ENCODE measurements at regions not wholly inside any gene's neighbourhood (a gene's known extent, or its start where the extent isn't known, plus 50 kb on each side); places are given as distances from the start of the nearest gene placed in this dataset.
"Not testable (repeated sequence)": the region's sequence is repeated elsewhere in the genome, so short reads cannot be mapped to it uniquely, and the experiment has no call there.

DNA sequence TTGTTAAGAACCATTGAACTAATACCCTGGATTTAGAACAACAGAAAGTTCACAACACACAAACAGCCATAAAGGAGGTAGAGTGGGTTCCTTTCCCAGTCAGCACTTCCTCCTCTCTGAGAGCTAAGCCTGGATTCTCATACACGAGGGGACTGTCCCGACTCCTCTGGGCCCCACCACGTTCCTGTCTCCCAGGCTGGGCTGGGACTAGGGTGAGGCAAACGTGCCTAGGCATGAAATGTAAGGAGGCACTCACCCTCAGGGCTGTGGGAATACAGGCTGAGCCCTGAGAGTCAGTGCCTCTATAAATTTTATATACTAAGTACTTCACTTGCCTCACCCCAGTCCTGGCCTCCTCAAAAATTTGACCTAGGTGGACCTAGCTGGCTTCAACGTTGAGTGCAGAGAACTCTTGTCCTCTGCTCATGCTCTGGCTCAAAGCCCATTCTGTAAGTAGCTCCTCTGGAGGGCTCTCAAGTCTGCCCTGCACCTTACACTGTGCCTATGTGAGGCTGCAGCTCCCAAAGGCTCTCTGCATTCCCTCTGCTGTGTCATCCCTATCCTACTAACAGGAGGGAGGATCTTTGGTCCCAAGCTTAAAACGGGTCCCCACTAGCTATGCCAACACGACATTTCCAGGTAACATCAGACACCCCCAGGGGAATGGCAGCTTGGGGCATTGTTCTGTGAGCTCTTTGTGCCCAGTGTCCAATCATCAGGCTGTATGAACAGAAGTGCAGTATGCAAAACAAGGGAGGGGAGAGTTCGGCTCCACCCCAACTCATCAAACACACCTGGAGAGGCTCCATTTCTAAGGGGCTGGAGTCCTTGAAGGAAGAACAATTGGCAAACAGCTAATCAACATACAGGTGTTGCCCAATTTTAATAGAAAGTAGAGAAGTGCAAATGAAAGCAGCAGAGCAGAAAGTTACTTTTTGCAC, 233.2 kb downstream of the RPLP1 start:
- no peak for DNase-seq

- DNase-seq = no peak
Measured at GRCh38 chr15:69686626-69687025, 234.0 kb downstream of the RPLP1 start.

DNA sequence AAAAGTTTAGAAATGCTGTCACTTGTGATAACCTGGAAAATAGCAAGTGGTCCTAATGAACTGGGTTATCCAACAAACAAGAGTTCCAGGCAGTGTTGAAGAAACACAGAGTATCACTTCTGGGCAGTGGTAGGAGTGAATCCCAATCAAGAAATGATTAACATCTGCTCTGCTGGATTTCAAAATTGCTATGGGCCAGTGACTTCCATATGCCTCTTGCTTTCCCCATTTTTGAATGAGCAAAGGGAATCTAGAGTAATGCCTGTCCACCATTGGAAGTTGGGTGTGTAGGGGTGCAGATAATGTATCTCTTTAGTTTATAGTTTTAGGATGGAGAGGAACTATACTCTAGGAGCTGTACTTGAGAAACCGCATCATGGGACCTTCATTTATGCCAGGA, 236.5 kb downstream of the RPLP1 start:
- no peak for DNase-seq

DNA sequence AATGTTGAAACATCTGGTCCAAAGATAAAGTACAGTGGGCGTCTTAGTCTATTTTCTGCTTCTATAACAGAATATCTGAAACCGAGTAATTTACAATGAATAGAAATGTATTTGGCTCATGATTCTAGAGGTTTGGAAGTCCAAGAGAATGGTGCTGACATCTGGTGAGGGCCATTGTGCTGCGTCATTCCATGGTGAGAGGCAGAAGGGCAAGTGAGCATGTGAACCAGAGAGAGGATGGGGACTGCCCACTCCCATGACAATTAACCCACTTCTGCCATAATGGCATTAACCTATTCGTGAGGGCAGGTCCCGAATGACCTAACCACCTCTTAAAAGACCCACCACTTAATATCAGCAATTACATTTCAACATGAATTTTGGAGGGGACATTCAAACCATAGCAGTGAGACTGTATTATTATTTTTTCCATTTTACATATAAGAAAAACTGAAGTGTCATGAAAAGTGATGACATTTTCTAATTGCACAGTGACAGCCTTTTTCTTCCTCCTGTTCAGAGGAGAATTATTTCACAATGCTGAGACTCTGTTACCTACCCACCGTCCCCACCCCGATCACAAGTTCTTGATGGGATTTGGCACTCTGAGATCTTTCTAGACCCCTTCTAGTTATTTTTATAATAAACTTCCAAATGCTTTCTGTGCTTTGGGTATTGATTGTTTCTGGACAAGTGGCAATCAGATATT, 238.8 kb downstream of the RPLP1 start:
- no peak for DNase-seq

DNA sequence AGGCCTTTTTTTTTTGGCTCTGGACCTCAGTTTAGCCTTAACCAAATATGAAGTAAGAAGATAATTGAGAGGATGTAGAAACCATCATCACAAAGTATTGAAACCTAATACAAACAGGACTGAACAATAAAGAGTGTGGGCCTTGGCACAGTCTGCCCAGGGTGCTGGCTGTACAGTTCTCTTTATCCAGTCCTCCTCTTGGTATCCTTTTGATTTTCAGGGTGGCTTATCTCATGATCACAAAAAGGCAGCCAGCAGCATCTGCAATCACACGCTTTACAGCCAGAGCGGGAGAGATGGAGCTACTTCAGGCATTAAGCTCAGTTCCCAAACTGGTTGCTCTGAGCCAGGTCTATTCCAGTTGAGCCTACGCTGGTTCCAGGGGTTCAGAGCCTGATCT, 239.7 kb downstream of the RPLP1 start:
- no peak for DNase-seq

- DNase-seq = no peak
Measured at GRCh38 chr15:69693059-69693458, 240.4 kb downstream of the RPLP1 start.

DNA sequence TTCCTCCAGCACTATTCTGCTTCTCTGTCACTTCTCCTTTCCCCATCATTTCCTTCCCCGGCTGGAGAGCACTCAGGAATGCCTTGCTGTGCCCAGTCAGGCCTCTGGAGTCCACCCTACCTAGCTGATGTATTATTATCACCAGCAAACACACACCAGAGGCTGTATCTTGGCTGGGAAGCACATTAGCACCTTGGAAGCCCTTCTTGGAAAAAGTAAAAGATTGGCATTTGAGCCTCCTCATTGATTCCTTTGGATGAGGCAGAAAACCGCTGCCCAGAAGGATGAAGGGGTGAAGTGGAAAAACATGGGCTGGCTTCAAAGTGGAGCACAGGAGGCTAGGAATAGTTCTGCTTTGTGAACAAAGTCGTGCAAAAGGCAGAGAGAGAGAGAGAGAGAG, 244.3 kb downstream of the RPLP1 start:
- no peak for DNase-seq

- DNase-seq = no peak
Measured at GRCh38 chr15:69697916-69698315, 245.3 kb downstream of the RPLP1 start.

DNA sequence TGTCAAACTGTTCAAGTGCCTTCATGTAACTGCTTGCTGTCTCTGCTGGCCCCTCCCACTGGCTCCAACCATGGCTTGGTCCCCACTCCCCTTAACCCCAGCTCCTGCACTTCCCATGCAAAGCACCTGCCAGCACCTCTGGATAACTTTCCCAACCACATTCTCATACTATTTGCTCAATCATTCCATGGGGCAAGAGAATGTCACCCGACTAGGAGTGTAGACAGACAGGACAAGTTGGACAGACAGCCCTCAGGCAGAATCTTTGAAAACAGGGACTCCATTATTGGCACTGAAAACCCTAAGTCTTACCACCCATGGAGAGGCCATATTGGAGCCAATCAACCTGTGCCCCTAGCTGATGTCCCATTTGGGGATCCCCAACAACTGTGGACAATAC, 246.5 kb downstream of the RPLP1 start:
- DNase-seq = no peak

- no peak for DNase-seq
Measured at GRCh38 chr15:69700380-69700779, 247.8 kb downstream of the RPLP1 start.

DNA sequence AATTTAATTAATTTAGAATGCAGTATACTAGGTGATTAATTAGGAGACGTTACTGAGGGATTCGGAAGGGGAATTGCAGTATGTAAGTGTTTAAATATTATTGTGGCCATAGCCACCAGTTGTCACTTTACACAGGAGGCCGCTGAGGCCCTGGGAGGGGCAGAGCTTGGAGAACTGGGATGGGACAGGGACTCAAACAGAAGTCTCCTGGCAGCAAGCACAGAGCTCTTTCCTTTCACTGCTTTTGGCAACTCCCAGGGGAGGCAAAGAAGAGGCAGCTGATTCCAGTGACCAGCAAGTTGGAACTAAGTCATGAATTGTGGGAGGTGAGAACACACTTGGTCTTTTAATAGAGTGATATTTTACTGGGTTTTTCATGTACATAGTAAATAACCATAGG, 248.6 kb downstream of the RPLP1 start:
- DNase-seq = no peak

GRCh38 chr15:69703532-69704187, 251.0 kb downstream of the RPLP1 start:
- DNase-seq = no peak

- no peak for DNase-seq
Measured at GRCh38 chr15:69704229-69704628, 251.6 kb downstream of the RPLP1 start.

DNA sequence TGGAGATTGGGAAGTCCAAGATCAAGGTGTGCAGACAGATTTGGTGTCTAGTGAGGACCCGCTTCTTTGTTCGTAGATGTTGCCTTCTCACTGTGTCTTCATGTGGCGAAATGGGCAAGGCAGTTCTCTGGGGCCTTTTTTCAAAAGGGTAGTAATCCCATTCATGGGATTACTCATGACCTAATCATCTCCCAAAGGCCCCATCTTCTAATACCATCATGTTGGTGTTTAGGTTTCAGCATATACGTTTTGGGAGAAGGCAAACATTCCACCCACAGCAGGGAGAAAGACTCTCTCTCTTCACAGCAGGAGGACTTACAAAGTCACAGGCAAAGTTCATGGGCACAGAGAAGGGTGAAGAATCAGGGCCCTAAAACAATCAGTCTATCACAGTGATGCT, 252.1 kb downstream of the RPLP1 start:
- no peak for DNase-seq

- DNase-seq = no peak
Measured at GRCh38 chr15:69706353-69707097, 253.9 kb downstream of the RPLP1 start.

GRCh38 chr15:69707241-69707640, 254.6 kb downstream of the RPLP1 start:
- not testable (repeated sequence) for DNase-seq

GRCh38 chr15:69708436-69709122, 256.0 kb downstream of the RPLP1 start:
- not testable (repeated sequence) for DNase-seq

DNA sequence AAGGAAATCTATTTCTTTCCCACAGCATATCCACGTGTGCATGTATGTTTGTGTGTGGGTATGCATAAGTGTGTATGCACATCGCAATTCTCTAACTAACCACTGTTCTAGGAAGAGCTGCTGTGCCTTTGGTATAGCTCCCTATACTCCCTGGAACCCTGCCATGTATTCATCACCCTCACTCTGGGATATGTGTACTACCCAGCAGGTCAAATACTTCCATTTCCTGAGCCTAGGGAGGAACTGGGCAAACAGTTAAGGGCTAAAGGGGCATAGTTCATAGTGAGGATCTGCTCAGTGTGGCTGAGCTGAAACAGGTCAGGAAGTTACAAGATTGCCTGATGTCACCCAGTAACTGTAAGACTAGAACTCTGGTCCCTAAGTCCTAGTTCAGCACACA, 260.4 kb downstream of the RPLP1 start:
- no peak for DNase-seq

DNA sequence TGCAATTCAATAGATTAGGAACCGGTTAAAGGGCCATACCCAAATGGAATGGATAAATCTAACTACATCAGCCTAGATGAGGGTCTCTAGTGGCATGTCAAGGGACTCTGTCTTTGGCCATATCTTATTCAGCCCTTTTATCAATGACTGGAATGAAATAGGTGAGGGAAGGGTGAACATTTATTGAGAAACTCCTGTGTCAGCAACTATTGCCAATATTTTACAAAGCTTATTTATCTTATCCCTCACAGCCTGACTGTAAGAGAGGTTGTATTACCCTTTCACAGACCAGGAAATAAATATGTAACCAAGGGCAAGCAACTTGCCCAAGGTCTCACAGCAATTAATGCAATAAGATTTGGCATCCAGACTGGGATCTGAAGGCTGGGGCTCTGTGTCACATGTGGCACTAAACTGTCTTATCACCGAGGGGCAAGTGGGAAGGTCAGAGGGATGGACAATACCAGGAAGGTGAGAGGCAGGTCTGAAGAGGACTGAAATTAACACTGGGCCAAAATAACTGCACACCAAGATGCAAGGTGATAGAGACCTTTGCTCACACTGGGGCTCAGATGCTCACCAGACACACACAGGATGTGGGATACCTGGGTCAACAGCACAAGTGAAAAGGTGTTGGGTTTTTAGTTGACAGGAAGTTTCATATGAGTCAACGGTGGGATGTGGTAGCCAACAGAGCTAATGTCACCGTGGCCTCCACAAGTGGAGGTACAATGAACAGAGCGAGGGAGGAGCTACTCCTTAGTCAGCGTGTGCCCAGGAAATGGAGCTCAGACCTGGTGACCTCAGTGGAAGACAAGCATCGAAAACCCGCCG, 261.3 kb downstream of the RPLP1 start:
- DNase-seq = peak; percentile 72

- no peak for DNase-seq
Measured at GRCh38 chr15:69715210-69715609, 262.6 kb downstream of the RPLP1 start.

GRCh38 chr15:69718436-69718835, 265.8 kb downstream of the RPLP1 start:
- no peak for DNase-seq
